GM18868 (cell line): ENCODE measurements at regions not wholly inside any gene's neighbourhood (a gene's known extent, or its start where the extent isn't known, plus 50 kb on each side); places are given as distances from the start of the nearest gene placed in this dataset.

ENCODE experiments used
- ATAC-seq: cut with Tn5 transposase; IDR thresholded peaks from one replicate; pipeline ENCODE4 v1.9.1; 2021; ENCODE audit warnings: mild to moderate bottlenecking, moderate library complexity; ENCODE audit not compliant: unreplicated experiment

GRCh38 chr17:74099442-74100340 is 103.8 kb upstream of the RPL38 start:
- no peak for ATAC-seq

DNA sequence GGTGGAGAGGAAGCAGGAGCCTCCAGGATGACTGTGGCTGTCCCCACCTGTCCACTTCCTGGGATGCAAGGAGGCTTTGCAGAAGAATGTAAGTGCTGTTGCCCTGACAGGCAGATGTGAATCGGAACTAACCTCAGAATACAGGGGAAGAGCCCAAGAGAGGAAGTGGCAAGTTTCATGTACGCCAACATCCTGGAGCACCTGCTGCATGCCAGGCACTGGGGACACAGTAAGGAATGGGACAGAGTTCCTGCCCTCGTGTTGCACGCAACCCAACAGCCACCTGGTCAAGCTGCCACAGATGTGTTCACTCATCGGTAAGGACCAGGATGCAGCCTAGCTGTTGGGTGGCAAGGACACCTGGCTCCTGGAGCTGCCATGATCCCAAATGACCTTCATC is 98.6 kb upstream of the RPL38 start:
- no peak for ATAC-seq

DNA sequence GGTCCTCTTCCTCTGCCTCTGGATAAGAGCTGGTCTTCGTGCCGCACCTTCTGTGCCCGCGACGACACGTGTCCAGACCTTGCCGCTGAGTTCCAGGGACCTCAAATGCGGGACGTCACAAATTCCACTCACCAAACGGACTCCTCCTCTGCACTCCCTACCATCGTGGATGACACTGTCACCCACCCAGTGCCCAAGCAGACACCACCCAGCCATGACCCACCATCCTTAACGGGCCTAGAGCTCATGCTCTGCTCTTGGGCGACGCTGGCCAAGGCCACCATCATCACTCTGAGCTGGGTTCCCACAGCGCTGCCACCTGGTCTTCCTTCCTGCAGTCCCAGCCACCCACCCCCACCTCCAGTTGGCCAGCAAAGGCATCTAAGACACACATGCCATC is 96.4 kb upstream of the RPL38 start:
- no peak for ATAC-seq

- ATAC-seq = no peak
Observed at GRCh38 chr17:74108126-74108705, 95.3 kb upstream of the RPL38 start.

DNA sequence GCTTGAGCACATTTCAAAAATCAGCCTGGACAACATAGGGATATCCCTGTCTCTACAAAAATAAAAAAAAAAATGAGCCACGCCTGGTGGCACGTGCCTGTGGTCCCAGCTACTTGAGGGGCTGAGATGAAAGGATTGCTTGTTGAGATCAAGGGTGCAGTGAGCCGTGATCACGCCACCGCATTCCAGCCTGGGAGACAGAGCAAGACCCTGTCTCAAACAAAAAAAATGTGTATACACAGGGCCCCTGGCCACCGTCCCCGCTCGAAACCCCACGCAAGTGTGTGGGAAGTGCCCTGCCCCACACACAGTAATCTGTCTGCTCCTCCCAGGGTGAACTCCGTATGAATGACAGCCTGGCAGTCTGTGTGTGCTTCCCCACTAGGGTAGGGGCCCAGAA is 93.0 kb upstream of the RPL38 start:
- no peak for ATAC-seq

- ATAC-seq = no peak
Observed at GRCh38 chr17:74113326-74113725, 90.2 kb upstream of the RPL38 start.

DNA sequence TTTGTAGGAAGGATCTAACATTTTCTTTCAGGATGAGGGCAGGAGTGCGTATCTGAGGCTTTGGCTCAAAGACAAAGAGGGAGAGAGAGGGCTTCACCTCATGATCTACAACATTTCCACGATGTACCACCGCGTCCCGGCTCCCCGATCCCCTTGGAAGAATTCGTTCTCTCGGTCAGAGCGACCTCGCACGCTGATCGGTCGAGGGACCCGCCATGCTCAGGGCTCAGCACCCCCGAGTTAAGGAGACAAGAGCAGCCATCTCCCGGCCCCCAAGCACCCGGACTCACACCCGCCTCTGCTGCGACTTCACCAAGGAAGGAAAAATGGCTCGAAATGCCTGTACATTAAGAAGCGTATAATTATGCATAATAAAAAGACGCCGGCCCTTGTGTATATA is 89.5 kb upstream of the RPL38 start:
- ATAC-seq = no peak

DNA sequence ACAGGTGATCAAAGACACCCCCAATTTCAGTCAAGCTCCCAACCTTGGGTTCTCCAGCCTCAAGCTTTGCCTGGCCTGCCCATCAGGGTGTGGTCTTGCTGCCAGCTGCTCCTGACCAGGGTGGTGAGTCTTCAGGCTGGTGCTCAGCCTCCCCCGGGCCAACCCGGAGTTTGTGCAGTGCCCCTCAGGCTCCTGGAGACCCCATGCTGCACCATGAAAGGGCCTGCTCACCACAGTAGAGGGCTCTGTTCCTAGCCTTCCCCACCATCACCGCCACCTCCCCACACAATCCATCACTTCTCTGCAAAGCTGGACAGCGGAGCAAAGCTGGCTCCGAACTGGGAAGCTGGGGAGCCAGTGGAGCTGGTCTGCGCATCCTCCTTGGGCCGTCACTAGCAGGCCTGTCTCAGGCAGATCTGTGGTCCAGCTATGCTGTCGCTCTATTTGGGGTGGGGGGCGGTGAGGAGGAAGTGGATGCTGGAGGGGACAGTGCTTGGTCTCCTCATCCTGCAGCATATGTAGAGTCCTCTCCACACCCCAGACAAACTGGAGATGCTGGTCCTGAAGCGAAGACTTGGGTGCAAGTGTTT is 88.5 kb upstream of the RPL38 start:
- ATAC-seq = no peak

GRCh38 chr17:74115586-74115985 is 87.9 kb upstream of the RPL38 start:
- no peak for ATAC-seq

DNA sequence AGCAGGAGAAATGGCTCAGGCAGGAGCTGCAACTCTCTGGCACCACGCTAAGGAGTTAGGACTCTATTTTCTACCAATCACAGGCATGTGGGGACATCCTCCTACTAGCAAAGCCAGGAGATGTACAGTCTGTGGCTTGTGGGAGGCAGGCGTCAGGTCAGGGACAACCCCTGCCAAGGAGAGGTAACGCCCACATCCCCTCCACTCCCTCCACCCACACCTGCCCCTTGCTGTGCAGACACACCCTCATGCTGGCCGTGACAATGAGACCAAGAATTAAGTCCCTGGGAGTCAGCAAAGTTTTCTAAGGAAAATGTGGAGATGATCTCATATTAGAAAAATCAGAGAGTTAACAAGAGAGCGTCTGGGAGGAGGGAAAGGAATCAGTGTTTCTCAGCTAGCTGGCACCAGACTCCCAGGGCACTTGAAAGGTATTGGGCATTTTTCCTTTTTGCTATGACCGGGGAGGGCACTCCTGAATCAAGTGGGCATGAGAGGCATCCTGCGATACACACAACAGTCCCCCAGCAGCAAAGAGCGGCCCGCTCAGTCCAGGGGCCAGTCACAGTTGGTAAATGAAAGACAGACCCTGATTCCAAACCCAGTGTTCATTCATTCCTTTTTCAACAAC is 87.3 kb upstream of the RPL38 start:
- no peak for ATAC-seq

- ATAC-seq = no peak
Observed at GRCh38 chr17:74117087-74117698, 86.3 kb upstream of the RPL38 start.

DNA sequence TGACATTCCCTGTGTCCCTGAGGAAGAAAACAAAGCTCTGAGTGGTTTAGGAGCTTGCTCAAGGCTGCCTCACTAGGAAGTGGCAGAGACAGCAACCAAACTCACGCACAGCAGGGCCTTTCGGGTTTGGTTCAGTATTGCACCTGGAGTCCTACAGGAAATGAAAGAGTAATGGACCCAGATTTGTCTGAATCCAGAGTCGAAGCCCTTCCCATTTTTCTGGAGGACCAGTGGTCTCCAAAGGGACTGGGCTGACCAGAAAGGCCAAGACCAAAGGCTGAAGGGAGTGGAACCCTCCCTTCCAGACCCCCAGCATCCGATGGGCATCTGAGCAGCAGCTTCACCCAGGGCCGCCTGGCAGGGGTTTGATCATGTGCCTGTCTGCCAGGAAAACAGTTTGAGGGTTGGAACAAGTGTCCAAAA is 85.5 kb upstream of the RPL38 start:
- no peak for ATAC-seq

DNA sequence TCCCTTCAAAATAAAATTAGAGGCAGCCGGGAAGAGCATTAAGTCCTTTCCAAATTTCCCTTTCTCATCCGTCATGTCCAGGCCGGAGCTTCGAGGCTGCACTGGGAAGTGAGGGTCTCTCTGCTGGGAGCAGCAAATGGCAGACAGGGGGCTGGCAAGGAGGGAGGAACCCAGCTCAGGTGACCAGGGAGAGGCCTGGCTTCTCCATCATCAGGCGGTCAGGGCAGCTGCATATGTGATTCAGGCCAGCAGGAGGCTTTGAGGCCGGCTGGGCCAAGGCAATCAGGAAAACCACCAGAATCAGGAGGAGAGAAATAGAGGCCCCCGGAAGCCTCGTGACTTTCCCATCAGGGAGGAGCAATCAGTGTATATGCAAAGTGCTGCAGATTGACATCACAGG is 85.0 kb upstream of the RPL38 start:
- ATAC-seq = no peak

DNA sequence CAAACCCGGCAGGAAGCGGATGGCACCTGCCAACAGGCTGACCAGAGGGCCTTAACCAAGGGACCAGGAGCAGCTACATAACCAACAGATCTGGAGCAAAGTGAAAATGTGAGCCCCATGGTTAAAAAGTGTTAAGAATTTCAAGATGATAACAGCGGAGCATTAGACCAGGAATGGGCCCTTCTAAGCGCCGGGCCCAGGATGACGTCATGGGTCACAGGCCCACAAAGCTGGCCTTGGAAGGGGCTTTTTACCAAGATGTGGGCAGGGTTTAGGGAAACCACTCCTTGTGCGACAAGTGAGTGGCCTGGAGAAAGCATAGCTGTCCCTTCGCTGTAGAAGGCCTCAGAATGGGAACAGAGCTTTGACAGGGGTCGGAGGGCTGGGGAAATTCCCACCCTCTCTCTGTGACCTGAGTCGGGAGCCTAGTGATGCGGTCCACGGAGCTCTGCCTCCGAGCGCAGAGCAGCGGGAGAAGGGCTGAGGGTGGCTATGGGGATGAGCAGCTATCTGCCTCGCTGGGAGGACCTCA is 84.4 kb upstream of the RPL38 start:
- no peak for ATAC-seq

DNA sequence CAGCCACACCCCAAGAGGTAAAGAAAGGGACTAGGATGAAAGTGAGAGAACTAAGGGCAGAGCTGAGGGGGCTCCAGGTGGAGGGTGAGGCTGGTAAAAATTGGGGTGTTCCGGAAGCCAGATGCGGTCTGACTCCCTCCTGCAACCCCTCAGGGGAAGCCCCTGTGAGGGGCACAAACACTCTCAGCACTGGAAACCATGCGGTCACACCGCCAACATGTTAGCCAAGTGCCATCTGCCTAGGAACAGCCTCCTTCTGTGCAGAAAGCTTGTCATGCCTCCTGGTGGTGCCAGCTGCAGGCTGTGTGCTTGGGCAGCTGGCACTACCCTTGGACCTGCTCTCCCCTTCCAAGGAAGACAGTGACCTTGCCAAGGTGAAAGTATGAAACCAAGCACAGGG is 83.5 kb upstream of the RPL38 start:
- no peak for ATAC-seq

DNA sequence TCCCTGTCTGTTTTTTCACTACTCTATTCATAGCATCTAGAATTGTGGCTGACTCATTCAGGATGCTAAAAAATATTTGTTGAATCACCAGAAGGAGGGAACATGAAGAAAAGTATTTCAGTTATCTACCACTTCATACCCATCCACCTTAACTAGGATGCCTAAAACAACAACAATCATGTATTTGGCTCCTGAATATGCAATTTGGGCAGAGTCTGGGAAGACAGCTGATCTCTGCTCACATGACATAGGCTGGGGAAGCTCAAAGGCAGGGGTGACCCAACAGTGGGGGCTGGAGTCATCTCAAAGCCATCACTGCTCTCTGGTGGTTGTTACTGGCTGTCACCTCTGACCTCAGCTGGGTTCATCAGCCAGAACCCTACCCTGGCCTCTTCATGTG is 80.1 kb upstream of the RPL38 start:
- no peak for ATAC-seq

GRCh38 chr17:74123866-74124444 is 79.5 kb upstream of the RPL38 start:
- ATAC-seq = no peak

DNA sequence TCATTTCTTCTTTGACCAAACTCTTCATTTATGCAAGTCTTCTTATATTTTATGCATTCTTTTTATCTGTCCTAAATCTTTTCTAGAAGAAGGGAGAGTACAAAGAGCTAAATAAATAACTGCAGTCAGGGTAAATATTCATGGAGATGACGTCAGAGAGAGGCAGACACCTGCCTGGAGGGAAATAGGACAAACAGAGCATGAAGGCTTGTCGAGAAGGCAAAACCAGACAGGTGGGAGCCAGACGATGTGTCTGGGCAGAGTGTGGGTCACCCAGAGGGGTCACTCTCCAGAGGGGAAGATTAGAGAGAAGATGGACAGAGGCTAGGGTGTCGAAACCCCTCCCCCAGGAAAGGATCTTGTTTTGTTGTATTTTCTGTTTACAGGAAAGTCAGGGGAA is 78.3 kb upstream of the RPL38 start:
- ATAC-seq = no peak

- ATAC-seq = no peak
Observed at GRCh38 chr17:74126179-74126900, 77.1 kb upstream of the RPL38 start.

DNA sequence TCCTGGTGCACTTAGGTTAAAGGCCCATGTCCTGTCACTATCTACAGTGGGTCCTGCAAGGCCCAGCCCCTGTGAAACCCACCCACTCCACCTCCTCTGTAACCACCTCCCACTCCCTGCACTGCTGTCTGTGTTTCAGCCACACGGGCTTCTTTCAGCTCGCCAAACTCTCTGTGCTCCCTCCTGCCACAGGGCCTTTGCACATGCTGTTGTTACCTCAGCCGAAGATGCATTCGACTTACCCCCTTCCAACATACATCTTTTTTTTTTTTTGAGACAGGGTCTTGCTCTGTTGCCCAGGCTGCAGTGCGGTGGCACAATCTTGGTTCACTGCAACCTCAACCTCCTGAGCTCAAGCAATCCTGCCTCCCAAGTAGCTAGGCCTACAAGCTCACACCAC is 76.5 kb upstream of the RPL38 start:
- no peak for ATAC-seq
